ENCODE measurements at regions not wholly inside any gene's neighbourhood (a gene's known extent, or its start where the extent isn't known, plus 50 kb on each side); places are given as distances from the start of the nearest gene placed in this dataset.

- H3K36me3 ChIP-seq (ENCODE audit: control insufficient read depth in 4 of 4, insufficient read depth in 4 of 4, low read length in 4 of 4) = no peaks in the 10 kb centered on the region
- H3K9me3 ChIP-seq (ENCODE audit: control insufficient read depth in 4 of 4, insufficient read depth in 3 of 4, low read length in 3 of 4) = peaks cover 0 to 11% (median 3%) of the 10 kb centered on the region in 4 donors
- WGBS, 2 donors = 76 to 80% methylated on average over 10 of the region's 10 CpGs
- H3K4me1 ChIP-seq (ENCODE audit: control insufficient read depth in 5 of 5, insufficient read depth in 5 of 5, low read length in 5 of 5) = no peaks in the 10 kb centered on the region
- ATAC-seq (ENCODE audit: insufficient read depth, low FRiP score) (no peak), DNase-seq (no peak)
- no peak overlapping the region for H3K4me3 ChIP-seq
- no peaks in the 10 kb centered on the region for H3K27me3 ChIP-seq (ENCODE audit: control insufficient read depth in 3 of 3, insufficient read depth in 3 of 3, low read length in 2 of 3)
- no peak for TF ChIP-seq CTCF (IDR thresholded peaks at IDR 0.05; ENCODE audit: control extremely low read depth, extremely low read depth)
- no peak overlapping the region for H3K27ac ChIP-seq (ENCODE audit: low read depth in 1 of 2, low read length in 1 of 2)
- no peak overlapping the region for H3K9ac ChIP-seq (ENCODE audit: insufficient read depth in 1 of 2, low read length in 2 of 2)
These were observed 310.3 kb downstream of the TMEM121 start for GRCh38 chr14:105836730-105837129.

- TF ChIP-seq CTCF (IDR thresholded peaks at IDR 0.05; ENCODE audit: control extremely low read depth, extremely low read depth) = no peak
- no peaks in the 10 kb centered on the region for H3K27me3 ChIP-seq (ENCODE audit: control insufficient read depth in 3 of 3, insufficient read depth in 3 of 3, low read length in 2 of 3)
- no peak overlapping the region for H3K9ac ChIP-seq (ENCODE audit: insufficient read depth in 1 of 2, low read length in 2 of 2)
- H3K9me3 ChIP-seq (ENCODE audit: control insufficient read depth in 4 of 4, insufficient read depth in 3 of 4, low read length in 3 of 4) = peaks cover 0 to 11% (median 3%) of the 10 kb centered on the region in 4 donors
- H3K36me3 ChIP-seq (ENCODE audit: control insufficient read depth in 4 of 4, insufficient read depth in 4 of 4, low read length in 4 of 4) = no peaks in the 10 kb centered on the region
- ATAC-seq (ENCODE audit: insufficient read depth, low FRiP score) (no peak), DNase-seq (no peak)
- no peak overlapping the region for H3K27ac ChIP-seq (ENCODE audit: low read depth in 1 of 2, low read length in 1 of 2)
- WGBS, 2 donors = 85 to 91% methylated on average over 20 of the region's 20 CpGs
- no peaks in the 10 kb centered on the region for H3K4me1 ChIP-seq (ENCODE audit: control insufficient read depth in 5 of 5, insufficient read depth in 5 of 5, low read length in 5 of 5)
- H3K4me3 ChIP-seq = no peak overlapping the region
These were observed 311.1 kb downstream of the TMEM121 start for GRCh38 chr14:105837349-105838063.

GRCh38 chr14:105838107-105838506, 311.7 kb downstream of the TMEM121 start:
- Histone ChIP-seq H3K9me3 (ENCODE audit: control insufficient read depth in 4 of 4, insufficient read depth in 3 of 4, low read length in 3 of 4) (peaks cover 0 to 11% (median 3%) of the 10 kb centered on the region in 4 donors), H3K27me3 (ENCODE audit: control insufficient read depth in 3 of 3, insufficient read depth in 3 of 3, low read length in 2 of 3) (no peaks in the 10 kb centered on the region), H3K9ac (ENCODE audit: insufficient read depth in 1 of 2, low read length in 2 of 2) (no peak overlapping the region), H3K4me3 (no peak overlapping the region), H3K27ac (ENCODE audit: low read depth in 1 of 2, low read length in 1 of 2) (no peak overlapping the region), H3K36me3 (ENCODE audit: control insufficient read depth in 4 of 4, insufficient read depth in 4 of 4, low read length in 4 of 4) (no peaks in the 10 kb centered on the region), H3K4me1 (ENCODE audit: control insufficient read depth in 5 of 5, insufficient read depth in 5 of 5, low read length in 5 of 5) (no peaks in the 10 kb centered on the region)
- no peak for TF ChIP-seq CTCF (IDR thresholded peaks at IDR 0.05; ENCODE audit: control extremely low read depth, extremely low read depth)
- ATAC-seq (ENCODE audit: insufficient read depth, low FRiP score) (no peak), DNase-seq (no peak)
- WGBS, 2 donors = 85 to 86% methylated on average over 11 of the region's 11 CpGs
